Lung (tissue), 11 donors: ENCODE measurements at regions not wholly inside any gene's neighbourhood (a gene's known extent, or its start where the extent isn't known, plus 50 kb on each side); places are given as distances from the start of the nearest gene placed in this dataset.

ENCODE experiments used
- ATAC-seq: fragments of 200-7000 bp; cut with Tn5 transposase; one replicate; pipeline ENCODE4 v1.9.1; 2020; ENCODE audit warnings: moderate number of reproducible peaks; ENCODE audit not compliant: insufficient read depth, low FRiP score
- DNase-seq, 3 donors: peaks; one replicate each; pipeline ENCODE4 v3.0.0-alpha.2; 2013 to 2017
- H3K27ac ChIP-seq, 2 donors: one replicate each; pipeline ENCODE4 v1.5.1; 2013; ENCODE audit warnings: mild to moderate bottlenecking in 2 of 2, moderate library complexity in 2 of 2, control low read depth in 1 of 2, inconsistent platforms in 1 of 2, low read depth in 1 of 2, low read length in 1 of 2
- H3K27me3 ChIP-seq, 3 donors: one replicate each; pipeline ENCODE4 v1.5.1; 2013; ENCODE audit warnings: low read length in 2 of 3; ENCODE audit not compliant: control insufficient read depth in 3 of 3, insufficient read depth in 3 of 3
- H3K36me3 ChIP-seq, 4 donors: one replicate each; pipeline ENCODE4 v1.5.1; 2013; ENCODE audit warnings: low read length in 4 of 4, mild to moderate bottlenecking in 1 of 4, moderate library complexity in 1 of 4; ENCODE audit not compliant: control insufficient read depth in 4 of 4, insufficient read depth in 4 of 4
- H3K4me1 ChIP-seq, 5 donors: one replicate each; pipeline ENCODE4 v1.5.1; 2013; ENCODE audit warnings: low read length in 5 of 5, mild to moderate bottlenecking in 2 of 5, moderate library complexity in 1 of 5; ENCODE audit not compliant: control insufficient read depth in 5 of 5, insufficient read depth in 5 of 5
- H3K4me3 ChIP-seq: one replicate; pipeline ENCODE4 v1.5.1; 2013; ENCODE audit warnings: mild to moderate bottlenecking, control low read depth, moderate library complexity
- H3K9ac ChIP-seq, 2 donors: one replicate each; pipeline ENCODE4 v1.5.1; 2013; ENCODE audit warnings: low read length in 2 of 2, control low read depth in 1 of 2; ENCODE audit not compliant: insufficient read depth in 1 of 2
- H3K9me3 ChIP-seq, 4 donors: one replicate each; pipeline ENCODE4 v1.5.1; 2013; ENCODE audit warnings: low read length in 3 of 4, mild to moderate bottlenecking in 1 of 4, moderate library complexity in 1 of 4; ENCODE audit not compliant: control insufficient read depth in 4 of 4, insufficient read depth in 3 of 4
- CTCF ChIP-seq: IDR thresholded peaks from 2 replicates; pipeline ENCODE4 v1.5.1; 2012; ENCODE audit warnings: mild to moderate bottlenecking; ENCODE audit errors: control extremely low read depth, extremely low read depth
- WGBS, 2 donors: extraction: QIAGEN DNeasy Blood & Tissue Kit; methylation state at CpG; one replicate each; pipeline ENCODE4 v1.1.7; 2013; 5-methylcytosine and 5-hydroxymethylcytosine counted together
- donor health status: control.
- donor health status: control.
- donor health status: Bipolar disorder and iron deficiency.
- donor health status: healthy.
- donor health status: DM: yes; HTN: yes; CAD: no.

- DNase-seq (no peak), ATAC-seq (no peak)
- 66 to 75% methylated on average over 10 of the region's 10 CpGs for WGBS, 2 donors
These were observed 450.6 kb upstream of the B3GAT1 start for GRCh38 chr11:134862587-134863195.

GRCh38 chr11:134862105-134862502 lies 450.1 kb upstream of the B3GAT1 start:
- ATAC-seq (no peak), DNase-seq (peak in 2 of 3 donors; percentile 19 to 63)
- TF ChIP-seq CTCF, result no peak
- Histone ChIP-seq H3K9ac (no peak overlapping the region), H3K9me3 (no peaks in the 10 kb centered on the region), H3K4me1 (no peaks in the 10 kb centered on the region), H3K36me3 (no peaks in the 10 kb centered on the region), H3K27ac (no peak overlapping the region), H3K4me3 (no peak overlapping the region), H3K27me3 (peaks cover 0 to 6% (median 0%) of the 10 kb centered on the region in 3 donors)
- WGBS, 2 donors, result 46 to 70% methylated on average over 5 of the region's 5 CpGs

More at GRCh38 chr11:134862587-134863195, 450.6 kb upstream of the B3GAT1 start:
- H3K9me3 ChIP-seq, result no peaks in the 10 kb centered on the region
- TF ChIP-seq CTCF, result no peak
- no peak overlapping the region for H3K4me3 ChIP-seq
- peaks cover 0 to 6% (median 0%) of the 10 kb centered on the region in 3 donors for H3K27me3 ChIP-seq
- H3K27ac ChIP-seq, result no peak overlapping the region
- no peak overlapping the region for H3K9ac ChIP-seq
- H3K36me3 ChIP-seq, result no peaks in the 10 kb centered on the region
- no peaks in the 10 kb centered on the region for H3K4me1 ChIP-seq

GRCh38 chr11:134861490-134862104 lies 449.6 kb upstream of the B3GAT1 start:
- no peak overlapping the region for H3K4me3 ChIP-seq
- no peaks in the 10 kb centered on the region for H3K36me3 ChIP-seq
- DNase-seq (no peak), ATAC-seq (no peak)
- H3K27me3 ChIP-seq, result peaks cover 0 to 6% (median 0%) of the 10 kb centered on the region in 3 donors
- no peaks in the 10 kb centered on the region for H3K9me3 ChIP-seq
- no peak overlapping the region for H3K27ac ChIP-seq
- TF ChIP-seq CTCF, result no peak
- peaks cover 0 to under 1% (median 0%) of the 10 kb centered on the region in 5 donors for H3K4me1 ChIP-seq
- WGBS, 2 donors, result 75 to 85% methylated on average over 15 of the region's 15 CpGs
- no peak overlapping the region for H3K9ac ChIP-seq
